Stomach (tissue), 4 donors: ENCODE measurements at regions not wholly inside any gene's neighbourhood (a gene's known extent, or its start where the extent isn't known, plus 50 kb on each side); places are given as distances from the start of the nearest gene placed in this dataset.

Source experiments
- CTCF ChIP-seq, 7 experiments: fragments of 450-650 bp in 4 of 7; fragments of 200-600 bp in 3 of 7; sonication (generic) in 3 of 7; IDR thresholded peaks; one replicate each; pipeline ENCODE4 v1.5.1; 2016 to 2019; ENCODE audit warnings: antibody characterized with exemption in 7 of 7, control low read depth in 2 of 7, mild to moderate bottlenecking in 1 of 7
- EP300 ChIP-seq: sonication (generic); formaldehyde crosslinking; IDR thresholded peaks from one replicate; pipeline ENCODE4 v1.6.1; 2017; ENCODE audit warnings: antibody characterized with exemption
- POLR2A ChIP-seq, 4 donors: fragments of 450-650 bp; IDR thresholded peaks; one replicate each; pipeline ENCODE4 v1.6.1; 2016; ENCODE audit warnings: antibody characterized with exemption in 4 of 4, control low read depth in 2 of 4, mild to moderate bottlenecking in 1 of 4, moderate library complexity in 1 of 4
- POLR2AphosphoS5 ChIP-seq, 3 donors: sonication (generic); formaldehyde crosslinking; IDR thresholded peaks; one replicate each; pipeline ENCODE4 v1.6.1; 2016; ENCODE audit warnings: antibody characterized with exemption in 3 of 3

DNA sequence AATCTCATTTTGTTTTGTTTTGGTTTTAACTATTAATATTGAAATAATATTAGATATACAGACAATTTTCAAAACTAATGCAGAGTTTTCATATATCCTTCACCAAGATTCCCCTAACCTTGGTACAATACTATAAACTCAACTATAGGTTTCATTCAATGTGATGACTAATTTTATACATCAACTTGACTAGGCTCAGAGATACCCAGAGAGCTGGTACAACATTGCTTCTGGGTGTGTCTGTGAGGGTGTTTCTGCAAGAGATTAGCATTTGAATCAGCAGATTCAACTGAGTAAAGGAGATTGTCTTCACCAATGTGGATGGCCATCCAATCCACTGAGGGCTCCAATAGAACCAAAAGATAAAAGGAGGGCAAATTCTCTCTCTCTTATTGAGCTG lies 221.3 kb upstream of the CRIM1 start:
- TF ChIP-seq CTCF (IDR thresholded peaks at IDR 0.05) (no peak), POLR2A (IDR thresholded peaks at IDR 0.05) (no peak), POLR2AphosphoS5 (IDR thresholded peaks at IDR 0.05) (no peak), EP300 (no peak)
